BE2C (cell line): ENCODE measurements at regions not wholly inside any gene's neighbourhood (a gene's known extent, or its start where the extent isn't known, plus 50 kb on each side); places are given as distances from the start of the nearest gene placed in this dataset.

ENCODE experiments used
- DNase-seq: peaks from one replicate; pipeline ENCODE4 v3.0.0-alpha.2; 2020
- H3K27me3 ChIP-seq: fragments of 250-450 bp; sonication (Bioruptor Pico); 2 replicates; pipeline ENCODE4 v1.5.1; 2020; ENCODE audit warnings: mild to moderate bottlenecking
- H3K36me3 ChIP-seq: fragments of 250-450 bp; sonication (Bioruptor Pico); 2 replicates; pipeline ENCODE4 v1.5.1; 2020; ENCODE audit warnings: mild to moderate bottlenecking
- H3K4me1 ChIP-seq: fragments of 250-450 bp; sonication (Bioruptor Pico); 2 replicates; pipeline ENCODE4 v1.5.1; 2020
- H3K4me3 ChIP-seq: 2 replicates; pipeline ENCODE4 v1.5.1; 2011; ENCODE audit warnings: low read depth, low read length
- H3K9me3 ChIP-seq: fragments of 250-450 bp; sonication (Bioruptor Pico); 2 replicates; pipeline ENCODE4 v1.5.1; 2020
- CTCF ChIP-seq: IDR thresholded peaks from 2 replicates; pipeline ENCODE4 v1.5.1; 2012; ENCODE audit warnings: mild to moderate bottlenecking, low read depth, low read length

GRCh38 chr13:34276764-34277163, 458.8 kb downstream of the RFC3 start:
- TF ChIP-seq CTCF: no peak
- no peaks in the 10 kb centered on the region for H3K9me3 ChIP-seq
- no peaks in the 10 kb centered on the region for H3K36me3 ChIP-seq
- no peak overlapping the region for H3K4me3 ChIP-seq
- no peak for DNase-seq
- H3K4me1 ChIP-seq: peaks cover 12% of the 10 kb centered on the region
- no peaks in the 10 kb centered on the region for H3K27me3 ChIP-seq

GRCh38 chr13:34277936-34278335, 460.0 kb downstream of the RFC3 start:
- Histone ChIP-seq H3K9me3 (no peaks in the 10 kb centered on the region), H3K4me1 (peaks cover 11% of the 10 kb centered on the region), H3K27me3 (no peaks in the 10 kb centered on the region), H3K4me3 (no peak overlapping the region), H3K36me3 (no peaks in the 10 kb centered on the region)
- no peak for DNase-seq
- TF ChIP-seq CTCF: no peak

GRCh38 chr13:34278780-34279179, 460.8 kb downstream of the RFC3 start:
- no peaks in the 10 kb centered on the region for H3K9me3 ChIP-seq
- no peaks in the 10 kb centered on the region for H3K36me3 ChIP-seq
- no peak overlapping the region for H3K4me3 ChIP-seq
- H3K4me1 ChIP-seq: peaks cover 8% of the 10 kb centered on the region
- no peaks in the 10 kb centered on the region for H3K27me3 ChIP-seq
- no peak for DNase-seq
- no peak for TF ChIP-seq CTCF

- H3K4me3 ChIP-seq: no peak overlapping the region
- H3K4me1 ChIP-seq: no peaks in the 10 kb centered on the region; the same call in 1 of the 2 replicates
- no peak for DNase-seq
- H3K36me3 ChIP-seq: no peaks in the 10 kb centered on the region
- TF ChIP-seq CTCF: no peak
- no peaks in the 10 kb centered on the region for H3K27me3 ChIP-seq
- no peaks in the 10 kb centered on the region for H3K9me3 ChIP-seq
Measured at GRCh38 chr13:34290661-34291060, 472.7 kb downstream of the RFC3 start.

- no peaks in the 10 kb centered on the region; the same call in 1 of the 2 replicates for H3K4me1 ChIP-seq
- H3K27me3 ChIP-seq: no peaks in the 10 kb centered on the region
- H3K9me3 ChIP-seq: no peaks in the 10 kb centered on the region
- TF ChIP-seq CTCF: no peak
- H3K36me3 ChIP-seq: no peaks in the 10 kb centered on the region
- no peak for DNase-seq
- H3K4me3 ChIP-seq: no peak overlapping the region
Measured at GRCh38 chr13:34294483-34295129, 476.7 kb downstream of the RFC3 start.

GRCh38 chr13:34300559-34300958, 482.6 kb downstream of the RFC3 start:
- Histone ChIP-seq H3K4me1 (no peaks in the 10 kb centered on the region), H3K36me3 (no peaks in the 10 kb centered on the region), H3K27me3 (no peaks in the 10 kb centered on the region), H3K9me3 (no peaks in the 10 kb centered on the region), H3K4me3 (no peak overlapping the region)
- no peak for TF ChIP-seq CTCF
- DNase-seq: no peak
